GM18508 (cell line): ENCODE measurements at regions not wholly inside any gene's neighbourhood (a gene's known extent, or its start where the extent isn't known, plus 50 kb on each side); places are given as distances from the start of the nearest gene placed in this dataset.
"Not testable (repeated sequence)": the region's sequence is repeated elsewhere in the genome, so short reads cannot be mapped to it uniquely, and the experiment has no call there.

Experiments
- ATAC-seq: cut with Tn5 transposase; IDR thresholded peaks from one replicate; pipeline ENCODE4 v1.9.1; 2021; ENCODE audit warnings: moderate number of reproducible peaks; ENCODE audit not compliant: insufficient read depth, unreplicated experiment

- ATAC-seq: not testable (repeated sequence)
These were observed 416.5 kb upstream of the KCNMB2 start for GRCh38 chr3:178119608-178120295.

GRCh38 chr3:178120367-178120766 lies 415.9 kb upstream of the KCNMB2 start:
- ATAC-seq: no peak

- ATAC-seq: no peak
These were observed 409.6 kb upstream of the KCNMB2 start for GRCh38 chr3:178126686-178127085.

GRCh38 chr3:178127221-178127620 lies 409.0 kb upstream of the KCNMB2 start:
- ATAC-seq: no peak

GRCh38 chr3:178129109-178129508 lies 407.1 kb upstream of the KCNMB2 start:
- ATAC-seq: no peak

GRCh38 chr3:178131801-178132200 lies 404.4 kb upstream of the KCNMB2 start:
- no peak for ATAC-seq

GRCh38 chr3:178137206-178137605 lies 399.0 kb upstream of the KCNMB2 start:
- no peak for ATAC-seq

GRCh38 chr3:178137831-178138230 lies 398.4 kb upstream of the KCNMB2 start:
- ATAC-seq: no peak

- ATAC-seq: no peak
These were observed 397.1 kb upstream of the KCNMB2 start for GRCh38 chr3:178139116-178139515.

GRCh38 chr3:178140531-178141304 lies 395.5 kb upstream of the KCNMB2 start:
- ATAC-seq: no peak

- not testable (repeated sequence) for ATAC-seq
These were observed 394.9 kb upstream of the KCNMB2 start for GRCh38 chr3:178141305-178141684.

- no peak for ATAC-seq
These were observed 389.8 kb upstream of the KCNMB2 start for GRCh38 chr3:178146406-178146831.

GRCh38 chr3:178147001-178147400 lies 389.2 kb upstream of the KCNMB2 start:
- no peak for ATAC-seq

- ATAC-seq: no peak
These were observed 384.0 kb upstream of the KCNMB2 start for GRCh38 chr3:178152031-178152806.

GRCh38 chr3:178152988-178153387 lies 383.2 kb upstream of the KCNMB2 start:
- no peak for ATAC-seq

GRCh38 chr3:178155521-178155920 lies 380.7 kb upstream of the KCNMB2 start:
- ATAC-seq: no peak

- ATAC-seq: no peak
These were observed 379.9 kb upstream of the KCNMB2 start for GRCh38 chr3:178156301-178156700.

- ATAC-seq: no peak
These were observed 376.5 kb upstream of the KCNMB2 start for GRCh38 chr3:178159691-178160220.

GRCh38 chr3:178169421-178169820 lies 366.8 kb upstream of the KCNMB2 start:
- ATAC-seq: no peak

GRCh38 chr3:178170698-178171535 lies 365.3 kb upstream of the KCNMB2 start:
- no peak for ATAC-seq
